Adipocyte (in vitro differentiated cells): ENCODE measurements at regions not wholly inside any gene's neighbourhood (a gene's known extent, or its start where the extent isn't known, plus 50 kb on each side); places are given as distances from the start of the nearest gene placed in this dataset.

Experiments
- DNase-seq: peaks from one replicate; pipeline ENCODE4 v3.0.0-alpha.2; 2015; ENCODE audit warnings: low read depth
- H3K27me3 ChIP-seq: replicated peaks from 2 replicates; pipeline ENCODE4 v1.7.0; 2013; ENCODE audit warnings: mild to moderate bottlenecking, low read length, moderate library complexity; ENCODE audit not compliant: control insufficient read depth, insufficient read depth
- H3K36me3 ChIP-seq: 2 replicates; pipeline ENCODE4 v1.7.0; 2013; ENCODE audit warnings: low read length, mild to moderate bottlenecking, moderate library complexity; ENCODE audit not compliant: control insufficient read depth, insufficient read depth, severe bottlenecking
- H3K4me1 ChIP-seq: 2 replicates; pipeline ENCODE4 v1.7.0; 2013; ENCODE audit warnings: mild to moderate bottlenecking, low read length, moderate library complexity; ENCODE audit not compliant: control insufficient read depth, insufficient read depth
- H3K4me3 ChIP-seq: 2 replicates; pipeline ENCODE4 v1.7.0; 2013; ENCODE audit warnings: mild to moderate bottlenecking, low read length, moderate library complexity
- H3K9ac ChIP-seq: 2 replicates; pipeline ENCODE4 v1.7.0; 2013; ENCODE audit warnings: mild to moderate bottlenecking, low read length, moderate library complexity
- H3K9me3 ChIP-seq: 2 replicates; pipeline ENCODE4 v1.7.0; 2013; ENCODE audit warnings: mild to moderate bottlenecking, low read length, moderate library complexity; ENCODE audit not compliant: control insufficient read depth

DNA sequence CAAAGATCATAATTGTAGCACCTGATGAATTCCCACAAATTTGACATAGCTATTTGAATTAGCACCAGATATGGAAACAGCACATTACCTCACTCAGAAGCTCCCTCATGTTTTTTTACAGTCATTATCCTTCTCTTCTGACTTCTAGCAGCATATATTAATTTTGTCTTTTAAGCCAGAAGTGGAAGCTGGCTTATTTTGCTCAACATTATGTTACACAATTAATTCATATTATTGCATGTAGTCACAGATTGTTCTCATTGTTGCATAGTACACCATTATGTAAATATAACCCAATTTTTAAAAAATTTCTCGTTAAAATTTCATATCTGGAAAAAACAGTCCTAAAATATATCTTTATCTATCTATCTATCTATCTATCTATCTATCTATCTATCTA is 762.3 kb downstream of the TUSC7 start:
- Histone ChIP-seq H3K36me3 (no peaks in the 10 kb centered on the region), H3K4me1 (peaks cover 18% of the 10 kb centered on the region), H3K4me3 (peak overlapping the region; percentile 44), H3K27me3 (no peaks in the 10 kb centered on the region), H3K9me3 (no peaks in the 10 kb centered on the region), H3K9ac (no peak overlapping the region)
- DNase-seq: no peak

- Histone ChIP-seq H3K9ac (no peak overlapping the region), H3K27me3 (no peaks in the 10 kb centered on the region), H3K36me3 (no peaks in the 10 kb centered on the region), H3K4me1 (peaks cover 18% of the 10 kb centered on the region), H3K4me3 (no peak overlapping the region), H3K9me3 (no peaks in the 10 kb centered on the region)
- no peak for DNase-seq
Observed at GRCh38 chr3:117473981-117474538, 764.5 kb downstream of the TUSC7 start.

- no peak overlapping the region for H3K4me3 ChIP-seq
- no peak for DNase-seq
- no peak overlapping the region for H3K9ac ChIP-seq
- no peaks in the 10 kb centered on the region for H3K36me3 ChIP-seq
- H3K9me3 ChIP-seq: no peaks in the 10 kb centered on the region
- H3K4me1 ChIP-seq: peaks cover 13% of the 10 kb centered on the region
- H3K27me3 ChIP-seq: no peaks in the 10 kb centered on the region
Observed at GRCh38 chr3:117476572-117476971, 767.0 kb downstream of the TUSC7 start.

DNA sequence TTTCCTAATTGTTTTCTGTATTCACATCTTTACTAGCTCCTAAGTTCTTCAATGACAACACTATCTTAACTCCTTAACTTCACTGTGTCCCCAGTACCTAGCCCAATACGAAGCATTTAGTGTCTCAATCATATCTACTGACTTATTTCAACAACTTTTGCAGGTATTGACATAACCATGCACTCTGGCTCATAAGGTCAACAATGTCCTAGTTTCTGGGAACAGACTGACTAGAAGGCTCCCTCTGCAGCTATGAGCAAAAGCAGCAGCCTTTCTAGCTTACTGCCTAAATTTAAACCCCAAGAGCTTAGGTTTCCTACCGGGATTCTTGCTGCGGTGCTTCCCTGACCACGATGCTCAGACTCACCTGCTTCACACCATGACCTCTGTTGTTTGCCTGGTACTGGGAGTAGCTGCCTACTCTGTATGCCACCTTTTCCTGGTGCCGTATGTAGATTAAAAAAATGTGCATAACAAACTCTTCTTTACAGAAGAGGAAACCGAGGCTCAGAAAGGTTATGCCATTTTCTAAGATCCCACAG is 767.7 kb downstream of the TUSC7 start:
- H3K4me1 ChIP-seq: peaks cover 6% of the 10 kb centered on the region
- H3K9me3 ChIP-seq: no peaks in the 10 kb centered on the region
- H3K4me3 ChIP-seq: no peak overlapping the region
- no peaks in the 10 kb centered on the region for H3K36me3 ChIP-seq
- H3K27me3 ChIP-seq: no peaks in the 10 kb centered on the region
- DNase-seq: no peak
- H3K9ac ChIP-seq: no peak overlapping the region

- H3K9ac ChIP-seq: no peak overlapping the region
- no peaks in the 10 kb centered on the region for H3K9me3 ChIP-seq
Observed at GRCh38 chr3:117479095-117479494, 769.5 kb downstream of the TUSC7 start.

DNA sequence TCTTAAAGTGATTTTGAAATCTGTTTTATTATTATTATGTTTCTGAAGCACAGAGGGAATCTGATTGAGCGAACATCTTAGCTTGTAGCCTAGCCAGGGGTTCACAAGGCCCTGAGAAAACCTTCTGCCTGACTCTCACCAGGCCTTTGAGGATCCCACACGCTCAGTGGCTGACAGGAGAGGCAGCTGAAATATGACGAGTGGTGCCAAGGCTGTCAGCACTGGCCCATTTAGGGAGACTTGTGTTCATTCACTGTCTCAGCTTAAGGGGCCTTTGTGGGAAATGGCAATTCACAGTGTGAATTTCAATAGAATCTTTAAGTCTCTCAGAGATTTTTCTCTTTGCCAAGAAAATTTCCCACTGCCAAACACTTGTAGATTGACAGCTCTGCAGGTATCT is 770.9 kb downstream of the TUSC7 start:
- Histone ChIP-seq H3K36me3 (no peaks in the 10 kb centered on the region), H3K9ac (no peak overlapping the region), H3K9me3 (no peaks in the 10 kb centered on the region), H3K27me3 (no peaks in the 10 kb centered on the region), H3K4me3 (no peak overlapping the region), H3K4me1 (no peaks in the 10 kb centered on the region)
- DNase-seq: no peak

More at GRCh38 chr3:117479095-117479494, 769.5 kb downstream of the TUSC7 start:
- no peaks in the 10 kb centered on the region for H3K36me3 ChIP-seq
- H3K4me3 ChIP-seq: no peak overlapping the region
- no peaks in the 10 kb centered on the region for H3K27me3 ChIP-seq
- peaks cover 2% of the 10 kb centered on the region for H3K4me1 ChIP-seq
- DNase-seq: no peak

DNA sequence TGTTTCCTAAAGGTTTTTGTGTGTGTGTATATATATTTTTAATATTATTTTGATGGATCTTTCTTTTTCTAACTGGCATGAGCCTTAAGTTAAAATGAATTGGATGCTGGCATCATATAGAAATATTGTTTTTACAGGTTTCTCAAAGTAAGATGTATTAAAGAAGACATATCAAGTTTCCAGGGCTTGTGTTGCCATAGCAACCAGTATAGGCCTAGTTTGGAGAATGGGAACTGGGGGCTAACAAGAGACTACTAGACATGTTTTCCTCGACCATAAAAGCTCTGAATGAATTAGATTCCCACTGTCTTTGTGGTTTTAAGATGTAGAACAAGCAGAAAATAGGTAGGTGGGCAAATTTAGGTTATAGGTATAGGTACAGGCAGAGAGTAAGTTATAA is 771.4 kb downstream of the TUSC7 start:
- H3K36me3 ChIP-seq: no peaks in the 10 kb centered on the region
- H3K4me3 ChIP-seq: no peak overlapping the region
- DNase-seq: no peak
- H3K4me1 ChIP-seq: no peaks in the 10 kb centered on the region
- no peak overlapping the region for H3K9ac ChIP-seq
- H3K27me3 ChIP-seq: no peaks in the 10 kb centered on the region
- H3K9me3 ChIP-seq: no peaks in the 10 kb centered on the region

DNA sequence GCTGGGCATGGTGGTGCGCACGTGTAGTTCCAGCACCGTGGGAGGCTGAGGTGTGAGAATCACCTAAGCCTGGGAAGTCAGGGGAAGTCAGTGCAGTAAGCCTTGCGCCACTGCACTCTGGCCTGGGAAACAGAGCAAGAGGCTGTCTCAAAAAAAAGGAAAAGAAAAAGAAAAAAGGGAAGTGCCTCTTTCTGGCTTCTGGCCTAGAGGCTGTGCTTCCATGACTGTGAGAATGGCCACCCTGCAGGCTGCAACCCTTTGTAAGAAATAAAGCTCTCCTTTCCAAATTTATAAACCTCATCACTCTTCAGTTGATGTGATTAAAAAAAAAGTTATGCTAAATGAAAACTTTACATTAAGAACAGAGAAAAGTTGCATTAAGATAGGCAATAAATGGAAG is 774.3 kb downstream of the TUSC7 start:
- no peaks in the 10 kb centered on the region for H3K27me3 ChIP-seq
- no peaks in the 10 kb centered on the region for H3K4me1 ChIP-seq
- no peak for DNase-seq
- no peak overlapping the region for H3K4me3 ChIP-seq
- no peaks in the 10 kb centered on the region for H3K36me3 ChIP-seq
- no peak overlapping the region for H3K9ac ChIP-seq
- no peaks in the 10 kb centered on the region for H3K9me3 ChIP-seq

GRCh38 chr3:117485841-117486240 is 776.3 kb downstream of the TUSC7 start:
- no peaks in the 10 kb centered on the region for H3K36me3 ChIP-seq
- no peaks in the 10 kb centered on the region for H3K27me3 ChIP-seq
- no peak for DNase-seq
- no peak overlapping the region for H3K9ac ChIP-seq
- H3K9me3 ChIP-seq: no peaks in the 10 kb centered on the region
- no peak overlapping the region for H3K4me3 ChIP-seq
- peaks cover 5% of the 10 kb centered on the region for H3K4me1 ChIP-seq

DNA sequence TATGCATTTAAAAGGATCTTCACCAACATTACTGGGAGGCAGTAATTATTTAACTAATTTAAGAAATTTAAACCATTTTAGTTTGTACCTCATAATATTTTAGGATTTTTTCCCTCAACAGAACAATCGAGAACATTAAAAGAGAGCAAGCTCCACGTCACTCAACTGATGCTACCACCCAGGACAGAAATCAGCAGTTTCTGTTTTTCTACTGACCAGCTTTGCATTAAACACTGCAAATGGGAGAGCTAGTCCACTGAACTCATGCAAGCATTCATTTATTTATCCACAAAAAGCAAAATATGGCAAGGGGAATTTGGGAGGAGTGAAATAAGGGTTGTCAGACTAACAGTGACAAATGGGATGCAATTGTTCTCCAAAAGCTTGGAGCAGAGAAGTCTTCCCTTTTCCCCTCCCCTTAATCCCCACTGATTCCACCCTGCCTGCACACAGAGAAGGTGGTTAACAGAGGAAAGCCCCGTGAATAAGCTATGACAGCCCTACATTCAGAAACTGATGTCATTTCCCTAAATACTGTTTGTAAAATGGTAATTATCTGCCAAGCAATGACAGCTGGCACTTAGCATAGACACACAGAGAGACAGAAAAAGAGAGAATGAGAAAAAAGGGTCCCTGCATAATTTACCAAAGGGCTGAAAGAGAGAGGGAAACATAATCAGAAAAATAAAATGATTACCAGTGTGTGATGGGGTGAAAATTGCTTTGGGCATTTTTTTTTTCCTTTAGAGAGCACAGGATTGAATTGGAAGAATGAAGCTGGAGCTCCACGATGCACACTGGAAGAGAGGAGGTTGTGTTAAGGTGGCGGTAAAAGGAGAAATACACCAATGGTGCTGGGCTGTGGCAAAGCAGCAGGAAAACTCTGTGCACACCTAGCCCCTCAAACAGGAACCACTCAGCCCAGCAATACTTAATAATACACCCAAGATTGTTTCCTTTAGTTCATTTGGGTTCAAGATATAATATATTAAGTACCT is 777.4 kb downstream of the TUSC7 start:
- no peak overlapping the region for H3K4me3 ChIP-seq
- peaks cover 5% of the 10 kb centered on the region for H3K4me1 ChIP-seq
- no peaks in the 10 kb centered on the region for H3K36me3 ChIP-seq
- H3K9ac ChIP-seq: no peak overlapping the region
- no peak for DNase-seq
- H3K27me3 ChIP-seq: no peaks in the 10 kb centered on the region
- H3K9me3 ChIP-seq: no peaks in the 10 kb centered on the region

DNA sequence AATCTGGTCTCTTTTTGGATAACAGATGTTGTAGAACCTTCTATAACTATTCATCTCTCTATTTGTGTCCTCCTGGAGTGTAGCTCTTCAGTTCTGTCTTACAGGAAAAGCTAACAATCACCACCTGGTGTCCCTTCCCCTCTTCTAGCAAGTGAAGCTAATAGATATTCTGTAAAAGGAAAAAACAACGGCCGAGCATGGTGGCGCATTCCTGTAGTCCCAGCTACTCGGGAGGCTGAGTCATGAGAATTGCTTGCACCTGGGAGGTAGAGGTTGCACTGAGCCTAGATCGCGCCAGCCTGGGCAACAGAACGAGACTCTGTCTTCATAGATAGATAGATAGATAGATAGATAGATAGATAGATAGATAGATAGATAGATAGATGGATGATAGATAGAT is 779.4 kb downstream of the TUSC7 start:
- H3K4me3 ChIP-seq: no peak overlapping the region
- no peak for DNase-seq
- H3K27me3 ChIP-seq: no peaks in the 10 kb centered on the region
- H3K9ac ChIP-seq: no peak overlapping the region
- H3K4me1 ChIP-seq: peaks cover 5% of the 10 kb centered on the region
- no peaks in the 10 kb centered on the region for H3K36me3 ChIP-seq
- H3K9me3 ChIP-seq: no peaks in the 10 kb centered on the region
